ENCODE measurements at regions not wholly inside any gene's neighbourhood (a gene's known extent, or its start where the extent isn't known, plus 50 kb on each side); places are given as distances from the start of the nearest gene placed in this dataset.

DNA sequence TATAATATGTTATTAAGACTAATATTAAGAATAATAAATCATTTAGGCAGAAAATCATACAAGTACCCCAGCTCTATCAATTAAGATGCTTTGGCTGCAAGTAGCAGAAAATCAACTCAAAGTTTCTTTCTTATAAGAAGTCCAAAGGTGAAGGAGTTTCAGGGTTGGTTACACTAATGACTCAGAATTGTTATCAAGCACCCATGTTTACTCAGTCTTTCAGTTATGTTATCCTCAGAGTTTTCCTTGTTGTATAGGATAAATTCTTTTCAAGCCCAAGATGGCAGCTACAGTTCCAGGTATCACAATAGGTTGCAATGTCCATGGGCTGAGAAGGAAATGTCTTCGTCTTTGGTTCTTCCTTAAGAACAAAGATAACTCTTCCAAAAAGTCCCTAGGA lies 163.6 kb downstream of the TNFSF18 start (continued):
- TF ChIP-seq RAD21 (IDR thresholded peaks at IDR 0.05 in 1 of 2, conservative IDR thresholded peaks at IDR 0.05 in 1 of 2; ENCODE audit: low read depth in 2 of 2, low read length in 2 of 2) = no peak
- no peak for TF ChIP-seq MAX (IDR thresholded peaks at IDR 0.05)
- TF ChIP-seq RFX5 (IDR thresholded peaks at IDR 0.05; ENCODE audit: borderline replicate concordance, low read depth, low read length) = no peak
- no peak for TF ChIP-seq SP1 (IDR thresholded peaks at IDR 0.05; ENCODE audit: low read depth, low read length)

All from H1 (cell line).